ENCODE measurements at regions not wholly inside any gene's neighbourhood (a gene's known extent, or its start where the extent isn't known, plus 50 kb on each side); places are given as distances from the start of the nearest gene placed in this dataset.

- H3K27ac ChIP-seq, result no peak overlapping the region
- H3K4me3 ChIP-seq, result no peak overlapping the region
- TF ChIP-seq POLR2AphosphoS5 (IDR thresholded peaks at IDR 0.05) (no peak), POLR2A (IDR thresholded peaks at IDR 0.05) (no peak)
- TF ChIP-seq, protein P1, sequence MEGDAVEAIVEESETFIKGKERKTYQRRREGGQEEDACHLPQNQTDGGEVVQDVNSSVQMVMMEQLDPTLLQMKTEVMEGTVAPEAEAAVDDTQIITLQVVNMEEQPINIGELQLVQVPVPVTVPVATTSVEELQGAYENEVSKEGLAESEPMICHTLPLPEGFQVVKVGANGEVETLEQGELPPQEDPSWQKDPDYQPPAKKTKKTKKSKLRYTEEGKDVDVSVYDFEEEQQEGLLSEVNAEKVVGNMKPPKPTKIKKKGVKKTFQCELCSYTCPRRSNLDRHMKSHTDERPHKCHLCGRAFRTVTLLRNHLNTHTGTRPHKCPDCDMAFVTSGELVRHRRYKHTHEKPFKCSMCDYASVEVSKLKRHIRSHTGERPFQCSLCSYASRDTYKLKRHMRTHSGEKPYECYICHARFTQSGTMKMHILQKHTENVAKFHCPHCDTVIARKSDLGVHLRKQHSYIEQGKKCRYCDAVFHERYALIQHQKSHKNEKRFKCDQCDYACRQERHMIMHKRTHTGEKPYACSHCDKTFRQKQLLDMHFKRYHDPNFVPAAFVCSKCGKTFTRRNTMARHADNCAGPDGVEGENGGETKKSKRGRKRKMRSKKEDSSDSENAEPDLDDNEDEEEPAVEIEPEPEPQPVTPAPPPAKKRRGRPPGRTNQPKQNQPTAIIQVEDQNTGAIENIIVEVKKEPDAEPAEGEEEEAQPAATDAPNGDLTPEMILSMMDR (IDR thresholded peaks at IDR 0.05 in 8 of 11, conservative IDR thresholded peaks at IDR 0.05 in 3 of 11), result no peak
- no peaks in the 10 kb centered on the region for H3K27me3 ChIP-seq (replicated peaks in 1 of 7)
- no peaks in the 10 kb centered on the region for H3K4me1 ChIP-seq
- H3K9me3 ChIP-seq, result no peaks in the 10 kb centered on the region
- H3K36me3 ChIP-seq, result no peaks in the 10 kb centered on the region
- intact Hi-C loops (cut with DNase I; ENCODE audit: low total_unique reads), result no loop called here
- 88 to 94% (median 92%) methylated on average over 2 of the region's 2 CpGs for WGBS, 5 donors
- no peak for DNase-seq
Measured at GRCh38 chr2:220106065-220106464, 478.6 kb downstream of the SLC4A3 start.

GRCh38 chr2:220107380-220107791, 480.0 kb downstream of the SLC4A3 start:
- 72 to 84% (median 77%) methylated on average over 4 of the region's 4 CpGs for WGBS, 5 donors
- no peak for TF ChIP-seq POLR2AphosphoS5 (IDR thresholded peaks at IDR 0.05)
- TF ChIP-seq POLR2A (IDR thresholded peaks at IDR 0.05), result no peak
- TF ChIP-seq, protein P1 (IDR thresholded peaks at IDR 0.05 in 8 of 11, conservative IDR thresholded peaks at IDR 0.05 in 3 of 11), result no peak
- DNase-seq, result no peak

DNA sequence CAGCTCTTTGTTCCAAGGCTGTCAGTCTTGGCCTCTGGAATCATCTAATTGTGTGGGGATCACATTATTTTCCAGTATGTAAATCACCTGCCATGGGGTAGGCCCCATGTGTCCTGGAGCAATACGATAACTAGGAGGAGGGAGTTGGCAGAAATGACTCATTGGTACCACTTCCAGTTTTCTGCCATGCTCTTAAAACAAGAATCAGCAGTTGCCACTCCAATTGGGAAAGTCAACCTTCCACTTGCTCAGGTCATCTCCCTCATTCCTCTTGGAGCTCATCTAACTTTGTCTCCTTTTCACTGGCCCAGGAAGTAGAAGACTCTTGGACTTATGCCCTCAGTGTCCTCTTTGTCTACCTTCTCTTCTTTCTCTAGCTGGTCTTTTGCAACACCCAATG, 487.0 kb downstream of the SLC4A3 start:
- peaks cover 0 to 37% (median 12%) of the 10 kb centered on the region in 8 donors for H3K9me3 ChIP-seq
- H3K27me3 ChIP-seq (replicated peaks in 1 of 7), result no peaks in the 10 kb centered on the region
- WGBS, 5 donors, result 86 to 95% (median 92%) methylated on average over 1 of the region's 1 CpG
- H3K4me1 ChIP-seq, result no peaks in the 10 kb centered on the region
- intact Hi-C loops (cut with DNase I; ENCODE audit: low total_unique reads), result no loop called here
- H3K36me3 ChIP-seq, result no peaks in the 10 kb centered on the region
- no peak for DNase-seq
- no peak overlapping the region for H3K27ac ChIP-seq
- H3K4me3 ChIP-seq, result no peak overlapping the region
- TF ChIP-seq POLR2AphosphoS5 (IDR thresholded peaks at IDR 0.05) (no peak), POLR2A (IDR thresholded peaks at IDR 0.05) (no peak)
- TF ChIP-seq, protein P1 (IDR thresholded peaks at IDR 0.05 in 8 of 11, conservative IDR thresholded peaks at IDR 0.05 in 3 of 11), result no peak

More at GRCh38 chr2:220107380-220107791, 480.0 kb downstream of the SLC4A3 start:
- no peak overlapping the region for H3K27ac ChIP-seq
- intact Hi-C loops (cut with DNase I; ENCODE audit: low total_unique reads), result no loop called here
- H3K4me3 ChIP-seq, result no peak overlapping the region
- H3K9me3 ChIP-seq, result no peaks in the 10 kb centered on the region
- no peaks in the 10 kb centered on the region for H3K36me3 ChIP-seq
- no peaks in the 10 kb centered on the region for H3K27me3 ChIP-seq (replicated peaks in 1 of 7)
- H3K4me1 ChIP-seq, result no peaks in the 10 kb centered on the region

- no peaks in the 10 kb centered on the region for H3K27me3 ChIP-seq (replicated peaks in 1 of 7)
- peaks cover 0 to 37% (median 12%) of the 10 kb centered on the region in 8 donors for H3K9me3 ChIP-seq
- H3K4me3 ChIP-seq, result no peak overlapping the region
- H3K4me1 ChIP-seq, result no peaks in the 10 kb centered on the region
- WGBS, 5 donors, result 58 to 79% (median 66%) methylated on average over 5 of the region's 5 CpGs
- TF ChIP-seq POLR2A (IDR thresholded peaks at IDR 0.05) (no peak), POLR2AphosphoS5 (IDR thresholded peaks at IDR 0.05) (no peak)
- TF ChIP-seq, protein P1 (IDR thresholded peaks at IDR 0.05 in 8 of 11, conservative IDR thresholded peaks at IDR 0.05 in 3 of 11), result no peak
- H3K27ac ChIP-seq, result no peak overlapping the region
- intact Hi-C loops (cut with DNase I; ENCODE audit: low total_unique reads), result no loop called here
- DNase-seq, result no peak
- no peaks in the 10 kb centered on the region for H3K36me3 ChIP-seq
Measured at GRCh38 chr2:220117025-220117424, 489.6 kb downstream of the SLC4A3 start.
